GM10248 (cell line): ENCODE measurements at regions not wholly inside any gene's neighbourhood (a gene's known extent, or its start where the extent isn't known, plus 50 kb on each side); places are given as distances from the start of the nearest gene placed in this dataset.

Source experiments
- CTCF ChIA-PET: fragments of 300-600 bp; sonication (Branson Sonifier 250); formaldehyde crosslinking; extraction: SDS; loops from one replicate; lab custom pipeline; 2021; ENCODE audit warnings: antibody characterized with exemption; lab: Yijun Ruan, JAX
- POLR2A ChIA-PET: fragments of 350-650 bp; sonication (Branson Sonifier 250); formaldehyde crosslinking; extraction: SDS; loops from one replicate; lab custom pipeline; 2020; ENCODE audit warnings: antibody characterized with exemption; lab: Yijun Ruan, JAX
- DNase-seq: peaks from one replicate; pipeline ENCODE4 v3.0.0; 2012; ENCODE audit errors: extremely low spot score
- TF ChIP-seq, protein P1 (sequence below): IDR thresholded peaks from 2 replicates; pipeline ENCODE4 v1.5.1; 2012; ENCODE audit warnings: mild to moderate bottlenecking, low read depth; ENCODE audit errors: extremely low read depth, missing control alignments, control extremely low read depth

DNA sequence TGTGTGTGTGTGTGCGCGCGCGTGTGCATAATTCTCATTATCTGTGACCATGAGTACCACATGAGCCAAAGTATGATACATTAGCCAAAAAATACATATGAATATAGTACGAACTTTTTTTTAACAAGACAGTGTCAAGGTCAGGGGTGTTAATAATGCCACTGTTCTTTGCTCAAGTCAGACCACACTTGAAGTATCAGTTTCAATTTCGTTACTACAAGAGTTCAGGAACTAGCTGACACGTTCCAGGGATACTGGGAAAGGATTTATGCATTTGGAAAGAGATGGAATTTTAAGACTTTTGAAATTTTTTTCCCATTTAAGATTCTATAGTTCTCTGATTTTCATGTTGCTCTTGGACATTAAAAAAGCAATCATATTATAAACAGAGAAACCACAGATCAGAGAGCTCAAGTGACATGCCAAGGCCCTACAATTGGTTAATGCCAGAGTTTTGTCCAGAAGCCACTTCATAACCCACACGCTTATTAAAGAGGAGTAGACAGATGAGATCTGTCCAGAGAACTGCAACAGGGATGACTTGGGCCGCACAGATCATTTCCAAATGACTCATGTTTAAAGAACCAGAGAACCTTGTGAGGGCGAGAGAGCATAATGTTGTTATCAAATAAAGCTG is 718.8 kb upstream of the SGCG start:
- CTCF ChIA-PET, result no interaction called here
- TF ChIP-seq, protein P1, sequence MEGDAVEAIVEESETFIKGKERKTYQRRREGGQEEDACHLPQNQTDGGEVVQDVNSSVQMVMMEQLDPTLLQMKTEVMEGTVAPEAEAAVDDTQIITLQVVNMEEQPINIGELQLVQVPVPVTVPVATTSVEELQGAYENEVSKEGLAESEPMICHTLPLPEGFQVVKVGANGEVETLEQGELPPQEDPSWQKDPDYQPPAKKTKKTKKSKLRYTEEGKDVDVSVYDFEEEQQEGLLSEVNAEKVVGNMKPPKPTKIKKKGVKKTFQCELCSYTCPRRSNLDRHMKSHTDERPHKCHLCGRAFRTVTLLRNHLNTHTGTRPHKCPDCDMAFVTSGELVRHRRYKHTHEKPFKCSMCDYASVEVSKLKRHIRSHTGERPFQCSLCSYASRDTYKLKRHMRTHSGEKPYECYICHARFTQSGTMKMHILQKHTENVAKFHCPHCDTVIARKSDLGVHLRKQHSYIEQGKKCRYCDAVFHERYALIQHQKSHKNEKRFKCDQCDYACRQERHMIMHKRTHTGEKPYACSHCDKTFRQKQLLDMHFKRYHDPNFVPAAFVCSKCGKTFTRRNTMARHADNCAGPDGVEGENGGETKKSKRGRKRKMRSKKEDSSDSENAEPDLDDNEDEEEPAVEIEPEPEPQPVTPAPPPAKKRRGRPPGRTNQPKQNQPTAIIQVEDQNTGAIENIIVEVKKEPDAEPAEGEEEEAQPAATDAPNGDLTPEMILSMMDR, result no peak
- DNase-seq, result no peak
- POLR2A ChIA-PET, result no interaction called here

DNA sequence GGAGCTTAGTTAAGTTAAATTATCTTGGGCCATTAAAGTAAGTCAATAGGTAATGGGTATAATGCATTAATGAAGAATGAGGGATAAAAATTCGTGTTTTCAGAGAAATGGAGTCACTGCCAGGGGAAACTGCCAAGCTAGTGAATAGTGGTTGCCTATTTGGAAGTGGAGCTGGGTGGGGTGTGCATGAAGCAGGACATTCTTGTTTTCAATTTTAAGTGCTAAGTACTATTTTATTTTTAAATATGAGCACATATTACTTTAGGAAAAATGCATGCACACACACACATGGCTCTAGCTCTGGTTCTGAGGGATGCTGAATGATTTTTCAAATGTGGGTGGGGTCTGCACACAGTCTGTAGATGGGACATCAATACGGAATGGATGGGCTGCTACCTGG is 717.7 kb upstream of the SGCG start:
- TF ChIP-seq, protein P1, result no peak
- DNase-seq, result no peak
- ChIA-PET CTCF (no interaction called here), POLR2A (no interaction called here)

DNA sequence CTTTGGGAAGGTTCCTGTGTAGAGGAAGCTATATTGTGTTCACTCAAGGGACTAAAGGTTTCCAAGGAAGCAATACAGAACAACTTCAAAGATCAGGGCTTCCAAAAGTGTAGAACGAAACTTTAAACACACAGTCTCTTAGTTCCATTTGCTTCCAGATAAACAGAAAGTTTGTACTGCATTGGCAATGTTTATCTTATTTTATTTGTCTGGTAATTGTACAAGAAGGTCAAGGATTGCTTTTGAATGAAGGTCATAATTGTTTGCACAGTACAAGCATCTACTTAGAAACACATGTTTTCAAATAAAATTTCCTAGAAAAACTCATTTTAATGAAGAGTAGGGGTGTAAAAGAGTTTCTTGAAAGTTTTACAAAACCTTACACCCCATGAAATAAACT is 712.7 kb upstream of the SGCG start:
- TF ChIP-seq, protein P1, result no peak
- CTCF ChIA-PET, result interaction anchor here (1.7 kb wide), 1 partner anchor 11 kb away, joined by 4 read pairs; no protein-coding TSS in a partner anchor
- POLR2A ChIA-PET, result no interaction called here
- no peak for DNase-seq

DNA sequence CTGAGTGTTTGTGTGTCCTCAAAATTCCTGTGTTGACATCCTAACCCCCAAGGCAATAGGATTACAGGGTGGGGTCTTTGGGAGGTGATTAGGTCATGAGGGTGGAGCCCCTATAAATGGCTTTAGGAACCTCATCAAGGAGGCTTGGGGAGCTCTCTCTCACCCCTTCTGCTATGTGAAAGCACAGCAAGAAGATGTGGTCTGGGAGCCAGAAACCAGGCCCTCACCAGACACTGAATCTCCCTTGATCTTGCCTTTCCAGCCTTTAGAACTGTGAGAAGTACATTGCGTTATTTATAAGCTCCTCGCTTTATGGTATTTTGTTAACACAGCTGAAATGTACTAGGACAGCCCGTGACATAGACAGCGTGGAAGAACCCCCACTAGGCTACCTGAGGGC is 712.0 kb upstream of the SGCG start:
- ChIA-PET CTCF (interaction anchor here (1.3 kb wide), 1 partner anchor 18 kb away, joined by 3 read pairs; no protein-coding TSS in a partner anchor), POLR2A (no interaction called here)
- no peak for DNase-seq
- TF ChIP-seq, protein P1, result no peak

DNA sequence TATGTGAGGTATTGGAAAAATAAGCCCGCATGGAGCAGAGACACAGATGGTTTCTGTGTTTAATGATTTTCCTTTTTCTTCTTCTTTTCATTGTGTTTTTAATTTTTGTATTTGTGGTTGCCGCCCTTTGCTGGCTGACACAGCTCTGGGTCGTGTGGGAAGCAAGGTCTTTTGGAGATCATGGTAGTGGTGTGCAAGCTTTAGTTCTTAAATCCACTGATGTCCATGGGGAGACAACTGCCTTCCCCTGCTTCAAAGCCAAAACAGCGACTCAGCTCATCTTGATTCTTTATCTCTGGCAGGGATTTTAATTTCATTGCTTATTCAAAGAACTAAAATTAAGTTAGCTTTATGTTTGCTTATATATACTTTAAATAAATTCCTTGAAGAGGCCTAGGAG is 711.3 kb upstream of the SGCG start:
- ChIA-PET CTCF (interaction anchor here (1.3 kb wide), 1 partner anchor 18 kb away, joined by 3 read pairs; no protein-coding TSS in a partner anchor), POLR2A (no interaction called here)

DNA sequence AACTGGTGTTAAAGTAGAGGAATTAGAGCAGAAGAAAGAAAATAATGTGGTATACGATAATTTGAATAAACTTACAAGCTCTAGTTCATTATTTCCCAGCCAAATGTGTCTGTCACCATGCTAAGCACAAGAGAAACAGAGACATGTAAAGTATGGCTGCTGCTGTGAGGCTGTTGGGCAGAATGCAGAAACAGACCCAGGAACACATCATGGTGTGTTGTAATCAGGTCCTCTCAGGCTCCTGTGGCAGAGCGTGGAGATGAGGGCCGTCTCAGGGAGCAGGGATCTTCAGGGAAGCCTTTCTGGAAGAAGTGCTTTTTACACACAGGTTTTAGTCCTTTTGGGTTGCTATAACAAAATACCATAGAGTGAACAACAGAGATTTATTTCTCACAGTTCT is 710.7 kb upstream of the SGCG start:
- POLR2A ChIA-PET, result no interaction called here
- TF ChIP-seq, protein P1, result no peak
- DNase-seq, result no peak
- CTCF ChIA-PET, result no interaction called here

More for the DNA sequence above, 711.3 kb upstream of the SGCG start:
- TF ChIP-seq, protein P1, result no peak
- DNase-seq, result no peak

DNA sequence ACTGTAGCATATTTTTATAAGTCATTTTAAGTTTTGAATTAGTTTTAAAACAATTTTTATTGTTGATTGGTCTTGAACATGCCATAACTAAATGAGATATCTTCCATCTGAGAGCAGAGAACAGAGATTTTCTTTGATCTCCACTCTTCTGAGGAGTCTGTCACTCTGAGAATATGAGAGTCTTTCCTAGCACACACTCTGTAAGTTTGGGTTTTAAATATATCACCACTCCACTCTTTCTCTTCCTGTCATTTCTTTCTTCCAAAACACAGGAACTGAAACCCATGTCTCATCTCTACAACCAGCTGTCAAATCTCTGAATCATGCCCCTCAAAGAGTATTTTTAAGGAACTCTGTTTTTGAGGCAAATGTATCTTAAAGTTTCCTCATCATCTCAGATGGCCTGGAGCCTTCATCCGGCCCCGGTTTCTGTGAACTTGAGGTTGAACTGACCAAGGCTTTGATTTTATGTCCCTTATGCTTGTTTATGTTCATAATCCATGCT is 698.2 kb upstream of the SGCG start:
- DNase-seq, result no peak
- CTCF ChIA-PET, result interaction anchor here (1.9 kb wide), 1 partner anchor 15 kb away, joined by 4 read pairs; no protein-coding TSS in a partner anchor
- TF ChIP-seq, protein P1, result no peak
- POLR2A ChIA-PET, result no interaction called here
